GM23338 (cell line): ENCODE measurements at regions not wholly inside any gene's neighbourhood (a gene's known extent, or its start where the extent isn't known, plus 50 kb on each side); places are given as distances from the start of the nearest gene placed in this dataset.

Source experiments
- ATAC-seq: fragments of 200-7000 bp; cut with Tn5 transposase; 3 replicates; pipeline ENCODE4 v1.9.1; 2020
- DNase-seq: peaks from one replicate; pipeline ENCODE4 v3.0.0-alpha.2; 2015; ENCODE audit warnings: low spot score
- H2AFZ ChIP-seq: fragments of 200-600 bp; sonication (generic); 2 replicates; pipeline ENCODE4 v1.8.0; 2016; ENCODE audit warnings: antibody characterized with exemption, mild to moderate bottlenecking, moderate library complexity
- H3F3A ChIP-seq: fragments of 200-600 bp; sonication (generic); replicated peaks from 2 replicates; pipeline ENCODE4 v1.8.0; 2017; ENCODE audit warnings: antibody characterized with exemption, mixed run types, low read depth
- H3K27ac ChIP-seq: fragments of 200-600 bp; sonication (generic); 2 replicates; pipeline ENCODE4 v1.6.1; 2016; ENCODE audit warnings: low read depth
- H3K27me3 ChIP-seq: fragments of 200-600 bp; sonication (generic); 2 replicates; pipeline ENCODE4 v1.8.0; 2016; ENCODE audit warnings: mild to moderate bottlenecking, mixed run types, moderate library complexity; ENCODE audit not compliant: insufficient read depth
- H3K36me3 ChIP-seq: fragments of 200-600 bp; sonication (generic); 2 replicates; pipeline ENCODE4 v1.8.0; 2016; ENCODE audit warnings: mild to moderate bottlenecking; ENCODE audit not compliant: insufficient read depth
- H3K4me1 ChIP-seq: fragments of 200-600 bp; sonication (generic); 2 replicates; pipeline ENCODE4 v1.8.0; 2016; ENCODE audit warnings: mild to moderate bottlenecking, moderate library complexity; ENCODE audit not compliant: insufficient read depth
- H3K4me2 ChIP-seq: fragments of 200-600 bp; sonication (generic); 2 replicates; pipeline ENCODE4 v1.7.1; 2017; ENCODE audit warnings: mixed run types
- H3K4me3 ChIP-seq: fragments of 200-600 bp; sonication (generic); 2 replicates; pipeline ENCODE4 v1.6.1; 2016; ENCODE audit warnings: mixed run types
- H3K79me2 ChIP-seq: fragments of 200-600 bp; sonication (generic); replicated peaks from 2 replicates; pipeline ENCODE4 v1.8.0; 2017; ENCODE audit warnings: mild to moderate bottlenecking; ENCODE audit not compliant: insufficient read depth
- H3K9me2 ChIP-seq: fragments of 200-600 bp; sonication (generic); 2 replicates; pipeline ENCODE4 v1.8.0; 2017; ENCODE audit not compliant: insufficient read depth
- H4K20me1 ChIP-seq: fragments of 200-600 bp; sonication (generic); replicated peaks from 2 replicates; pipeline ENCODE4 v1.8.0; 2017; ENCODE audit warnings: mild to moderate bottlenecking; ENCODE audit not compliant: insufficient read depth
- H3K27ac Mint-ChIP-seq: 2 replicates; pipeline ENCODE4 v1.8.0; 2020; ENCODE audit warnings: inconsistent platforms, mild to moderate bottlenecking, moderate library complexity, mixed read lengths
- H3K27me3 Mint-ChIP-seq: 3 replicates; pipeline ENCODE4 v1.8.0; 2022; ENCODE audit warnings: low read depth, mild to moderate bottlenecking, moderate library complexity, mixed read lengths, inconsistent platforms; ENCODE audit not compliant: insufficient read depth, poor library complexity
- H3K36me3 Mint-ChIP-seq: 3 replicates; pipeline ENCODE4 v1.8.0; 2021; ENCODE audit warnings: low read depth, mild to moderate bottlenecking, inconsistent platforms, moderate library complexity, mixed read lengths
- H3K4me1 Mint-ChIP-seq: 3 replicates; pipeline ENCODE4 v1.8.0; 2020; ENCODE audit warnings: mild to moderate bottlenecking, inconsistent platforms, mixed read lengths
- H3K4me3 Mint-ChIP-seq: 3 replicates; pipeline ENCODE4 v1.8.0; 2021; ENCODE audit warnings: moderate library complexity, mild to moderate bottlenecking, inconsistent platforms, mixed read lengths
- H3K9me3 Mint-ChIP-seq: 3 replicates; pipeline ENCODE4 v1.8.0; 2020; ENCODE audit warnings: moderate library complexity, mild to moderate bottlenecking, inconsistent platforms, mixed read lengths
- CTCF ChIP-seq, 2 experiments: fragments of 200-600 bp in 1 of 2; sonication (generic) in 1 of 2; conservative IDR thresholded peaks; 2 replicates each; pipeline versions ENCODE4 v1.5.1 to v1.6.1; 2016 to 2017; ENCODE audit warnings: antibody characterized with exemption in 2 of 2, low read depth in 2 of 2, mild to moderate bottlenecking in 2 of 2, moderate library complexity in 1 of 2
- ETS1 ChIP-seq: IDR thresholded peaks from 2 replicates; pipeline ENCODE4 v1.6.1; 2016; ENCODE audit warnings: antibody characterized with exemption
- NANOG ChIP-seq: IDR thresholded peaks from 2 replicates; pipeline ENCODE4 v1.6.1; 2016; ENCODE audit warnings: antibody characterized with exemption, borderline replicate concordance
- ZNF114 ChIP-seq: fragments of 250-450 bp; sonication (Bioruptor Pico); IDR thresholded peaks from 2 replicates; pipeline ENCODE4 v1.5.0; 2020; ENCODE audit warnings: mild to moderate bottlenecking, moderate library complexity
- ZNF462 ChIP-seq: fragments of 250-450 bp; sonication (Bioruptor Pico); IDR thresholded peaks from 2 replicates; pipeline ENCODE4 v1.5.0; 2020; ENCODE audit warnings: mild to moderate bottlenecking, moderate library complexity

GRCh38 chr9:36492865-36493264 lies 79.8 kb upstream of the MELK start (continued):
- no peak for TF ChIP-seq CTCF (conservative IDR thresholded peaks at IDR 0.05; ENCODE audit: low read depth in 2 of 2)

- peak overlapping the region; percentile 32; the same call in 1 of the 2 replicates for H3K27ac Mint-ChIP-seq
- H3K9me2 ChIP-seq: no peaks in the 10 kb centered on the region
- DNase-seq (peak; percentile 54), ATAC-seq (no peak)
- no peaks in the 10 kb centered on the region for H3K9me3 Mint-ChIP-seq
- H3K27me3 ChIP-seq: no peaks in the 10 kb centered on the region
- H2AFZ ChIP-seq: no peak overlapping the region
- TF ChIP-seq ETS1 (no peak), NANOG (peak; percentile 66; the same call in 1 of the 2 replicates)
- peaks cover 26% of the 10 kb centered on the region for H3K79me2 ChIP-seq
- no peaks in the 10 kb centered on the region for H3K36me3 ChIP-seq
- H3K36me3 Mint-ChIP-seq: no peaks in the 10 kb centered on the region; the same call in 2 of the 3 replicates
- H3K4me2 ChIP-seq: peak overlapping the region; percentile 94
- peaks cover 18% of the 10 kb centered on the region; the same call in 1 of the 2 replicates for H3F3A ChIP-seq
- peaks cover 19% of the 10 kb centered on the region for H3K27me3 Mint-ChIP-seq
- peak overlapping the region; percentile 99; the same call in 1 of the 2 replicates for H3K27ac ChIP-seq
- H3K4me3 ChIP-seq: peak overlapping the region; percentile 75; the same call in 1 of the 2 replicates
- H4K20me1 ChIP-seq: peaks cover 4% of the 10 kb centered on the region; the same call in 1 of the 2 replicates
- peaks cover 59% of the 10 kb centered on the region for H3K4me1 ChIP-seq
- H3K4me3 Mint-ChIP-seq: peak overlapping the region; percentile 81; the same call in 2 of the 3 replicates
- peaks cover 42% of the 10 kb centered on the region for H3K4me1 Mint-ChIP-seq
Measured at GRCh38 chr9:36489453-36489852, 83.2 kb upstream of the MELK start.

GRCh38 chr9:36488389-36488756 lies 84.3 kb upstream of the MELK start:
- H3K79me2 ChIP-seq: peaks cover 37% of the 10 kb centered on the region
- H2AFZ ChIP-seq: peak overlapping the region; percentile 82
- ATAC-seq (no peak), DNase-seq (no peak)
- peaks cover 70% of the 10 kb centered on the region for H3K4me1 ChIP-seq
- no peaks in the 10 kb centered on the region for H3K9me3 Mint-ChIP-seq
- H3K4me3 Mint-ChIP-seq: peak overlapping the region; percentile 81
- no peaks in the 10 kb centered on the region for H3K27me3 ChIP-seq
- peaks cover 18% of the 10 kb centered on the region; the same call in 1 of the 2 replicates for H3F3A ChIP-seq
- peak overlapping the region; percentile 99 for H3K27ac ChIP-seq
- peaks cover 5% of the 10 kb centered on the region; the same call in 1 of the 3 replicates for H3K36me3 Mint-ChIP-seq
- H3K27me3 Mint-ChIP-seq: peaks cover 19% of the 10 kb centered on the region
- H3K27ac Mint-ChIP-seq: peak overlapping the region; percentile 90
- no peaks in the 10 kb centered on the region for H3K36me3 ChIP-seq
- H3K4me1 Mint-ChIP-seq: peaks cover 52% of the 10 kb centered on the region
- H3K4me3 ChIP-seq: peak overlapping the region; percentile 75
- H4K20me1 ChIP-seq: peaks cover 13% of the 10 kb centered on the region; the same call in 1 of the 2 replicates
- H3K9me2 ChIP-seq: no peaks in the 10 kb centered on the region
- peak overlapping the region; percentile 94 for H3K4me2 ChIP-seq
- TF ChIP-seq ZNF462 (CRISPR knock-in tag) (no peak), CTCF (conservative IDR thresholded peaks at IDR 0.05; ENCODE audit: low read depth in 2 of 2) (no peak), NANOG (no peak), ZNF114 (CRISPR knock-in tag) (no peak)
